Tibial nerve (tissue), 4 donors: ENCODE measurements at regions not wholly inside any gene's neighbourhood (a gene's known extent, or its start where the extent isn't known, plus 50 kb on each side); places are given as distances from the start of the nearest gene placed in this dataset.

Source experiments
- DNase-seq, 2 donors: peaks; one replicate each; pipeline ENCODE4 v3.0.0-alpha.2; 2019; ENCODE audit warnings: low spot score in 2 of 2
- H3K27ac ChIP-seq, 4 donors: fragments of 200-600 bp; sonication (generic) in 3 of 4; one replicate each; pipeline ENCODE4 v1.5.1; 2017 to 2019; ENCODE audit warnings: mild to moderate bottlenecking in 1 of 4
- H3K27me3 ChIP-seq, 2 donors: fragments of 200-600 bp; sonication (generic) in 1 of 2; one replicate each; pipeline versions ENCODE4 v1.5.1 to v1.6.0; 2017 to 2019
- H3K36me3 ChIP-seq, 3 donors: fragments of 200-600 bp; sonication (generic); one replicate each; pipeline ENCODE4 v1.5.1; 2018 to 2019
- H3K4me1 ChIP-seq, 4 donors: fragments of 200-600 bp; sonication (generic) in 3 of 4; one replicate each; pipeline ENCODE4 v1.5.1; 2017 to 2019
- H3K4me3 ChIP-seq, 4 donors: fragments of 200-600 bp; sonication (generic) in 3 of 4; one replicate each; pipeline ENCODE4 v1.5.1; 2017 to 2019; ENCODE audit warnings: mild to moderate bottlenecking in 1 of 4, moderate library complexity in 1 of 4
- H3K9me3 ChIP-seq, 4 donors: fragments of 200-600 bp; sonication (generic) in 3 of 4; one replicate each; pipeline ENCODE4 v1.5.1; 2017 to 2019
- CTCF ChIP-seq, 5 experiments: fragments of 200-600 bp in 3 of 5; fragments of 450-650 bp in 2 of 5; sonication (generic) in 3 of 5; IDR thresholded peaks; one replicate each; pipeline ENCODE4 v1.5.1; 2016 to 2019; ENCODE audit warnings: antibody characterized with exemption in 5 of 5, mild to moderate bottlenecking in 3 of 5, moderate library complexity in 2 of 5
- EP300 ChIP-seq, 2 donors: sonication (generic); formaldehyde crosslinking; IDR thresholded peaks; one replicate each; pipeline ENCODE4 v1.6.1; 2017; ENCODE audit warnings: antibody characterized with exemption in 2 of 2, mild to moderate bottlenecking in 1 of 2
- POLR2A ChIP-seq, 2 donors: fragments of 450-650 bp; IDR thresholded peaks; one replicate each; pipeline ENCODE4 v1.6.1; 2017; ENCODE audit warnings: antibody characterized with exemption in 2 of 2, mild to moderate bottlenecking in 2 of 2, moderate library complexity in 2 of 2
- WGBS, 2 donors: methylation state at CpG; one replicate each; pipeline ENCODE4 v1.1.5; 2018; 5-methylcytosine and 5-hydroxymethylcytosine counted together

GRCh38 chr16:86816930-86817625, 238.7 kb downstream of the FOXL1 start:
- no peak for TF ChIP-seq CTCF (IDR thresholded peaks at IDR 0.05)
- H3K4me1 ChIP-seq: no peaks in the 10 kb centered on the region
- no peak overlapping the region for H3K4me3 ChIP-seq
- H3K9me3 ChIP-seq: no peaks in the 10 kb centered on the region
- peaks cover 0 to 15% of the 10 kb centered on the region in 2 donors for H3K27me3 ChIP-seq
- H3K36me3 ChIP-seq: no peaks in the 10 kb centered on the region
- DNase-seq: no peak
- WGBS, 2 donors: 70 to 76% methylated on average over 9 of the region's 9 CpGs
- no peak overlapping the region for H3K27ac ChIP-seq

- Histone ChIP-seq H3K27ac (no peak overlapping the region), H3K9me3 (no peaks in the 10 kb centered on the region), H3K27me3 (peaks cover 0 to 15% of the 10 kb centered on the region in 2 donors), H3K36me3 (no peaks in the 10 kb centered on the region), H3K4me1 (no peaks in the 10 kb centered on the region), H3K4me3 (no peak overlapping the region)
- TF ChIP-seq EP300 (IDR thresholded peaks at IDR 0.05): no peak
- TF ChIP-seq POLR2A (IDR thresholded peaks at IDR 0.05): no peak
- no peak for TF ChIP-seq CTCF (IDR thresholded peaks at IDR 0.05)
- 81 to 83% methylated on average over 29 of the region's 29 CpGs for WGBS, 2 donors
- DNase-seq: no peak
These were observed 240.6 kb downstream of the FOXL1 start for GRCh38 chr16:86818671-86819532.

GRCh38 chr16:86819533-86819892, 241.2 kb downstream of the FOXL1 start:
- H3K4me1 ChIP-seq: no peaks in the 10 kb centered on the region
- no peak overlapping the region for H3K4me3 ChIP-seq
- WGBS, 2 donors: 11 to 46% methylated on average over 2 to 4 of the region's 4 CpGs
- TF ChIP-seq POLR2A (IDR thresholded peaks at IDR 0.05) (no peak), CTCF (IDR thresholded peaks at IDR 0.05) (no peak), EP300 (IDR thresholded peaks at IDR 0.05) (no peak)
- peaks cover 0 to 20% of the 10 kb centered on the region in 2 donors for H3K27me3 ChIP-seq
- no peak overlapping the region for H3K27ac ChIP-seq
- no peak for DNase-seq
- H3K9me3 ChIP-seq: no peaks in the 10 kb centered on the region
- no peaks in the 10 kb centered on the region for H3K36me3 ChIP-seq

- H3K4me1 ChIP-seq: no peaks in the 10 kb centered on the region
- 92 to 96% methylated on average over 2 of the region's 2 CpGs for WGBS, 2 donors
- no peaks in the 10 kb centered on the region for H3K36me3 ChIP-seq
- DNase-seq: no peak
- no peak overlapping the region for H3K27ac ChIP-seq
- H3K4me3 ChIP-seq: no peak overlapping the region
- TF ChIP-seq POLR2A (IDR thresholded peaks at IDR 0.05): no peak
- TF ChIP-seq EP300 (IDR thresholded peaks at IDR 0.05): no peak
- no peak for TF ChIP-seq CTCF (IDR thresholded peaks at IDR 0.05)
- no peaks in the 10 kb centered on the region for H3K9me3 ChIP-seq
- peaks cover 0 to 39% of the 10 kb centered on the region in 2 donors for H3K27me3 ChIP-seq
These were observed 243.5 kb downstream of the FOXL1 start for GRCh38 chr16:86821895-86822294.

GRCh38 chr16:86823125-86823524, 244.8 kb downstream of the FOXL1 start:
- Histone ChIP-seq H3K4me3 (no peak overlapping the region), H3K27me3 (peaks cover 0 to 43% of the 10 kb centered on the region in 2 donors), H3K27ac (no peak overlapping the region), H3K36me3 (no peaks in the 10 kb centered on the region), H3K4me1 (no peaks in the 10 kb centered on the region), H3K9me3 (no peaks in the 10 kb centered on the region)
- 63 to 65% methylated on average over 8 of the region's 8 CpGs for WGBS, 2 donors
- no peak for TF ChIP-seq EP300 (IDR thresholded peaks at IDR 0.05)
- TF ChIP-seq POLR2A (IDR thresholded peaks at IDR 0.05): no peak
- TF ChIP-seq CTCF (IDR thresholded peaks at IDR 0.05): no peak
- DNase-seq: no peak
